Glomerular visceral epithelial cell (primary cell): ENCODE measurements at regions not wholly inside any gene's neighbourhood (a gene's known extent, or its start where the extent isn't known, plus 50 kb on each side); places are given as distances from the start of the nearest gene placed in this dataset.
A peak's percentile ranks its signal among the peaks of the same experiment; 100 is the strongest.

ENCODE experiments used
- DNase-seq: peaks from one replicate; pipeline ENCODE4 v3.0.0-alpha.2; 2016; ENCODE audit errors: extremely low spot score

DNA sequence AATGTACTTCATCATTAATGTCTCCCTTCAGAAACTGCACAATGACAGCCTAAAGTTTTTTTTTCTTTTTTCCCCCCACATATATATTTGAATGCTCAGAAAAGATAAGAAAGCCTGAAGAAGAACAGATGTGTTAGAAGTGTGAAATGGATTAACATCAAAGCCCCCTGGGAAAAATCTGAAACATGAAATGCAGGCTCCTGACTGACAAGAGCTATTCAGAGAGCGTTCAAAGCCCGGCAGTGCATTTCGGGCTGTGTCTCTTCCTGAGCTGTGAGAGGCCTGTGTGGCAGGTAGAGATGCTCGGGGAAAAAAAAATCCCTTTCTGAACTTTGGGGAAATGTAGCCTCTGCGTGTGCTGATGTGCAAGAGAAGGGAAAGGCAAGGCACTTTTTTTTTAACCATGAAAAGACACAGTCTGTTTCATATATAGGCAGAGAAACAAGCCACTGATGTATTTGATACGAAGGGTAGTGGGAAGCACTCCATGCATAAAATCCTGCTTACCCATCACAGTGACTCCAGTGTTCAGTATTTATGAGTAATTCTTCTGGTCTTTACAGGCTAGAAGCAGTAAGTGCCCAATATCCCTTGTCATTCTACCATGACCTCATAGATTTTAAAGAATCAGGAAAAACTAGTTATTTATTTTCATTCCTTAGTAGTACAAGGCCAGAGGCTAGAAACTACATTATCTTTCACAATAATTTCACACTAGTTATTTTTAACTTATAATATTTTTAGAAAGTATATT lies 1574.2 kb upstream of the PIK3C3 start:
- DNase-seq = peak; percentile 15

DNA sequence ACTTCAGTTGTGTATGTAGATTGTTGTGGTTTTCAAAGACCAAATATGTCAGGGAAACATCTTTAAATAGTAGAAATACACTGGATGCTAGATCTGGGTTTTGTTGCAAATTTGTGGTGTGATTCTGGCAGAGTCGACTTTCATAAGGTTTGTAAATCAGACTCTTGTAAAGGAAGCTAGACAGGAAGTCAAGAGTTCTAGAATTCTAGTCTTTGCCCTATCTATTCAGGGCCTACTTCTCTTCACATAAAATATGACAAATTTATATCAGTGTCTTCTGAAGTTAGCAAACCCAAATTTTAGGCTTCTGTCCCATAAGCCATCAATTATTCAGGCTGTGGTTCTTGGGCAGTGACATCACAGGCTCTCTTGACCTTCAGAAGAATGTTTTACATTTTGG lies 1579.2 kb upstream of the PIK3C3 start:
- DNase-seq = no peak

GRCh38 chr18:40371673-40372072 lies 1583.4 kb upstream of the PIK3C3 start:
- DNase-seq = peak; percentile 19

DNA sequence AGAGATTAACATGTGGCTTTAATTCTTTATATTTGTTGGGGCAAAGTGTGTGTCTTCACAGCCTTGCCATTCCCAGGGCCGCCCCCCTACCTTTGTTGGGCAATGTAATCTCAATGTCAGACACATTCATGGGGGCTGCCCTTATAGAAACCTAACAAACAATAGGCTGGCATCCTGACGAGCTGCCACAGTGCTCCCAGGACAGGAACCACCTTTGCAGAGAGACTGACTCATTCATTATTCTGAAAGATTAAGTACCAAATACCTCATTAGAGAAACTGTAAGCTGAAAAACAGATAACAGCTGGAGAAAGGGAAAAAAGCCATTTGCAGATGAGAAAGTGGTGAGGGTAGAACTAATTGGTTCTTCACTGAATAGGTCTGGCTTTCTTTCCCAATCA lies 1587.5 kb upstream of the PIK3C3 start:
- DNase-seq = no peak

- no peak for DNase-seq
Measured at GRCh38 chr18:40366521-40366920, 1588.5 kb upstream of the PIK3C3 start.

- no peak for DNase-seq
Measured at GRCh38 chr18:40365526-40365925, 1589.5 kb upstream of the PIK3C3 start.

DNA sequence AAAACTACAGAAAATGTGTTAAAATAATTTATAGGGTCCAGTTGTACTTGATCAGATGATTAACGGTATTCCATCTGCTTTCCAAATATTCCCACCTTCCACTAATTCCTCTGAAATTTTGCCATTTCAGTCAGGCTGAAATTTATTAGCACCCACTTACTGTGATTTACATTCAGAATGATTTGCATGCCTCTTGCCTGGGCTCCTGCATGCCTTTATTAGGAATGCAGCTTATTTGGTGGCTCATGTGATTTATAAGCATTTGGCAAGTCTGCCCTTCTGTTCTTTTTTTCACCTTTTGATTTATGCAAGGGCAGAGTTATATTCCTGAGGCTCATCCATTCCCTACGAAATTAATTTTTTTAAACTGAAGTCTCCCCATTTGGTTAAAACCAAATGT lies 1594.5 kb upstream of the PIK3C3 start:
- no peak for DNase-seq

DNA sequence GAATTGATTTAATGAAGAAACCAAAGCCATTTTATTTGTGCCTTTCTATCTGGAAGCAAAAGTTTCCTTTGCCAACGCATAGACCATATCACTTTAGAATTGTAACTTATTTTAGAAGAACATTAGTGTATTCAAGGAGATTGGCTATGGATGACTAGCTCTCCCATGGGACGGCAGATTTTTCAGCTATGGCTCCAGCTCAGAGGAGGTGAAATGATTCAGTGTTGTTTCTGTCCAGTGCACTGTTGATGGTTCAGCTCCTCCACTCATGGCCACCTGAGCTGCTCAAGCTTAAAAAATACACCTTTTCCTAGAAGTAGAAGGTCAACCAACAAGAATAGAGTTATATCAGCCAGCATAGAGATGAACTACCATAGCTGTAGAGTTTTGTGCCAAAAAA lies 1597.5 kb upstream of the PIK3C3 start:
- peak; percentile 30 for DNase-seq

GRCh38 chr18:40356168-40356567 lies 1598.9 kb upstream of the PIK3C3 start:
- DNase-seq = no peak

DNA sequence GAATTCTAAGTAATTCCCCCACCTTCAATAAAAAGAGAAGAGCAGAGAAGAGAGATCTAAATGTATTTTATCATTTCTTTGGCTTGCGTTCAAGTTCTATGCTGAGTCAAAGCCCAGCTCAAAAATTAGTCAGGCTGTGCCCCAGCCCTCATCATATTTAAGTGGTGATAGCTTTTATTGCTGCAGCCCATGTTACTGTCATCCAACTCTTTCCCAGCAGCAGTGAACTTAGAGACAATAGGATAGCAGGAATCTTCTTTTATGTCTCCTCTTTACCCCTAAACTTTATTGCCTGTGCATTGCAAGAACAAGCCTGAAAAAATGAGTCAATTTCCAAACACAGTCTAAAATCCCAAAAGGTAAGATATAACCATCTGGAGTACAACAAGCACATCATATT lies 1599.3 kb upstream of the PIK3C3 start:
- peak; percentile 21 for DNase-seq

DNA sequence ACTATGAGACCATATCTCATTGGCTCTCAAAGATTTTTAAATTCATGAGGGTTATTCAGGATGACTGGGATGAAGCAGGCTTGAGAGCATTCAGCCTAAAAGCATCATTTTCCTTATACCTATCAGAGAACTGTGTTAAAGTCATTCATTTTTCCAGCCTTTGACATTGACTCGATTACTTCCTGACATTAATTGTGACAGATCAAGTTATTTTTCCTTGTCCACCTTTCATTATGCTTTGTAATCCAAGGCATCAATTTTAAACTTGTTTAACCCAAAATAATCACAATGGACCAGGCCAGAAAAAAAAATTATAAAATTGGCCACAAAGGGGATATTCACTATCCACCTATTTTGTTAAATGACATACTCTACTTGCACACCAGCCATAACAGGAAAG lies 1606.8 kb upstream of the PIK3C3 start:
- DNase-seq = no peak

DNA sequence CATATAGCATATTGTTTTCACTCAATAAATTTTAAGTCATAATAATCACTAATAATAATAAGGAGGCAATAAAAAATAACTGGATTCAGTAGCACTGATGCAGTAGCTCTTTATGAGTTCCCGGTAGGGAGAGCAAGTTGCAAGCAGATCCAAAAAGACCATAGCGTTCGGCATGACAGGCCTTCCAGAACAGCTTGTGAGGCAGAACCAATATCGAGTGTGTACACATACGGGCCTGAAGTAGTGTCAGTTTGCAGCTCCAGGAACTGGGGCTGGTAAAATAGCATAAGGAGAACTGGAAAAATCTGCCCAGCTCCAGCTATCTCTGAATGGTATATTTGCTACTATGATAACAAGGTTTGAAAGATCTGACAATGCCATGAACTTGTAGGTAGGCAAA lies 1607.8 kb upstream of the PIK3C3 start:
- no peak for DNase-seq

DNA sequence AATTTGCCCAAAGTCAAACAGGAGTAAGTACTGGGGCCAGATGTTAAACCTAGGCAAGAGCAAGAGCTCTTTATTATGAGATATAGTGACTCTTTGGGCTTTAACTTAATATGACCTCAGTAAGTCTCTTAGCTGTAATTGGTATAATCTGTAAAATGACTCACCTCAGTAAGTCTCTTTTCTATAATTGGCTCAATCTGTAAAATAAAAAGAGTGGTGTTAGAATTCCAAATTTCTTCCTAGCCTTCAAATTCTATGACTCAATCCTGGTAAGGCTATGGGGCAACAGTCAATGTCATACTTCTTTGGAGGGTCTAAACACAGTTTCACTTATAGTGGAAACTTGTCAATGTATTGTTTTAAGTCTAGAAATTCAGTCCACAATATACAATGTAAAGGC lies 1608.9 kb upstream of the PIK3C3 start:
- no peak for DNase-seq

GRCh38 chr18:40341701-40342100 lies 1613.3 kb upstream of the PIK3C3 start:
- no peak for DNase-seq

GRCh38 chr18:40338284-40338683 lies 1616.8 kb upstream of the PIK3C3 start:
- no peak for DNase-seq

DNA sequence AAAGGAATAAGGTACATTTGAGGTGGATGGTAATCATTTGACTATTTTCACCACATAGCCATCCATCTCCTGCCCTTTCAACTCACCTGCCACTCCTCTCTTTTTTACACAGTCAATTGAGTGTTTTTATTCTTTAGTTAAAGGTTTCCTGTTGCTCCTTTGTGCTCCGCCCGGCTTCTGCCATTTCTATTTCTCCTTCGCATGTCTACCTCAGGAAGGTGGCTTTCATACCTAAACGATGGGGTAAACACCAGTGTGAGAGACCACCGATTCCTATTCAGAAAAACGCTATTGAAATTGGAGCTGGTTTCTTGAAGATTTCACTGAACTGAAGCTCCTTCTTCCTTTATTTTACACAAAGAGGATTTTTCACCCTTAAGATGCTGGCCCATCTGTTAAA lies 1628.0 kb upstream of the PIK3C3 start:
- no peak for DNase-seq

DNA sequence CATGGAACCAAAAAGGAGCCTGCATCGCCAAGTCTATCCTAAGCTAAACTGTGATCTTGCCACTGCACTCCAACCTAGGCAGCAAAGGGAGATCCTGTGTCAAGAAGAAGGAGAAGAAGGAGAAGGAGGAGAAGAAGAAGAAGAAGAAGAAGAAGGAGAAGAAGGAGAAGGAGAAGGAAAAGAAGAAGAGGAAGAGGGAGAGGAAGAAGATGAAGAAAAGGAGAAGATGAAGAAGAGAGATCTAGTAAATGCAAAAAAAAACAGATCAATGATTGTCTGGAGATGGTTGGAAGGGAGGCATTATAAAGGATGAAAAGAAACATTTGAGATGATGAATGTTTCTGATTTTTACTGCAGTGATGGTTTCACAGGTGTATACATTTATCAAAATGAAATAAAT lies 1629.0 kb upstream of the PIK3C3 start:
- DNase-seq = no peak

GRCh38 chr18:40314199-40314598 lies 1640.8 kb upstream of the PIK3C3 start:
- DNase-seq = no peak

GRCh38 chr18:40313030-40313642 lies 1641.9 kb upstream of the PIK3C3 start:
- DNase-seq = no peak

- no peak for DNase-seq
Measured at GRCh38 chr18:40307627-40308026, 1647.4 kb upstream of the PIK3C3 start.

- DNase-seq = no peak
Measured at GRCh38 chr18:40296717-40297413, 1658.2 kb upstream of the PIK3C3 start.

- no peak for DNase-seq
Measured at GRCh38 chr18:40292985-40293710, 1661.9 kb upstream of the PIK3C3 start.
